ENCODE measurements at regions not wholly inside any gene's neighbourhood (a gene's known extent, or its start where the extent isn't known, plus 50 kb on each side); places are given as distances from the start of the nearest gene placed in this dataset.

- Histone ChIP-seq H3K9me3 (replicated peaks; ENCODE audit: control insufficient read depth, insufficient read depth, low read length) (no peaks in the 10 kb centered on the region), H3K9me1 (replicated peaks; ENCODE audit: control insufficient read depth, extremely low read depth, insufficient read depth, low read length) (no peaks in the 10 kb centered on the region), H3K36me3 (ENCODE audit: control insufficient read depth in 2 of 2, extremely low read depth in 1 of 2, insufficient read depth in 2 of 2, low read length in 2 of 2) (no peaks in the 10 kb centered on the region), H3K4me3 (replicated peaks in 1 of 3; ENCODE audit: insufficient read depth in 1 of 3, low read depth in 1 of 3, low read length in 3 of 3) (no peak overlapping the region), H3K27ac (ENCODE audit: insufficient read depth, low read depth, low read length) (no peak overlapping the region), H3K79me2 (ENCODE audit: control insufficient read depth, insufficient read depth, low read length) (no peaks in the 10 kb centered on the region), H2AFZ (ENCODE audit: low read depth, low read length) (no peak overlapping the region), H4K20me1 (replicated peaks; ENCODE audit: control insufficient read depth, extremely low read depth, insufficient read depth, low read length) (no peaks in the 10 kb centered on the region), H3K9ac (replicated peaks; ENCODE audit: extremely low read depth, insufficient read depth, low read length) (no peak overlapping the region), H3K4me2 (ENCODE audit: insufficient read depth, low read length) (no peak overlapping the region), H3K4me1 (ENCODE audit: control insufficient read depth, extremely low read depth, insufficient read depth, low read length) (peaks cover 5% of the 10 kb centered on the region), H3K27me3 (ENCODE audit: control insufficient read depth in 2 of 2, insufficient read depth in 2 of 2, low read length in 2 of 2) (peaks cover 73 to 97% of the 10 kb centered on the region in 2 experiments)
- POLR2A ChIA-PET = no interaction called here
- BruUV-seq (replicated peaks) = no TSS peak
- no peak for DNase-seq (ENCODE audit: low read depth, low spot score)
- CTCF ChIA-PET = interaction anchor here (0.6 to 1.7 kb wide), 7 partner anchors 14 to 222 kb away, joined by 3 to 8 read pairs (median 3); partner anchors contain the start of gene FOXD1
- dilution Hi-C loops (cut with MboI; ENCODE audit: extremely low pct_ligation_motif_present, low sequenced_read_pairs) (no loop called here), intact Hi-C loops (cut with micrococcal nuclease) (loop anchor here (5.0 kb wide), 1 partner anchor 65 kb away; no protein-coding TSS in a partner anchor)
- no peak for FAIRE-seq
- TF ChIP-seq EZH2 (IDR thresholded peaks at IDR 0.05; ENCODE audit: borderline replicate concordance, low read depth, low read length, severe bottlenecking) = peak; percentile 71
- no peak for TF ChIP-seq GATA2 (IDR thresholded peaks at IDR 0.05; ENCODE audit: insufficient read depth, insufficient read length, low read depth, low read length)
Observed at GRCh38 chr5:73232266-73233041, 59.5 kb downstream of the TMEM174 start.

GRCh38 chr5:73231246-73231778, 58.3 kb downstream of the TMEM174 start:
- TF ChIP-seq POLR2A (IDR thresholded peaks at IDR 0.05; ENCODE audit: low read depth, low read length) (no peak), EZH2 (IDR thresholded peaks at IDR 0.05; ENCODE audit: borderline replicate concordance, low read depth, low read length, severe bottlenecking) (no peak), MAX (IDR thresholded peaks at IDR 0.05; ENCODE audit: insufficient read depth, insufficient read length) (no peak), GATA2 (IDR thresholded peaks at IDR 0.05; ENCODE audit: insufficient read depth, insufficient read length, low read depth, low read length) (no peak), CTCF (IDR thresholded peaks at IDR 0.05; ENCODE audit: extremely low read depth in 1 of 2, insufficient read depth in 1 of 2, low read depth in 1 of 2, low read length in 2 of 2) (no peak), POLR2AphosphoS5 (IDR thresholded peaks at IDR 0.05; ENCODE audit: insufficient read depth, low read depth, low read length) (no peak), FOS (IDR thresholded peaks at IDR 0.05; ENCODE audit: borderline replicate concordance, insufficient read depth, low read length) (no peak), JUN (IDR thresholded peaks at IDR 0.05; ENCODE audit: borderline replicate concordance, insufficient read depth, insufficient read length, low read depth) (no peak), MYC (IDR thresholded peaks at IDR 0.05; ENCODE audit: low read depth, low read length) (no peak)
- dilution Hi-C loops (cut with MboI; ENCODE audit: extremely low pct_ligation_motif_present, low sequenced_read_pairs) (no loop called here), intact Hi-C loops (cut with micrococcal nuclease) (loop anchor here (5.0 kb wide), 1 partner anchor 66 kb away; no protein-coding TSS in a partner anchor)

More at GRCh38 chr5:73231246-73231778, 58.3 kb downstream of the TMEM174 start:
- DNase-seq (ENCODE audit: low read depth, low spot score) = peak; percentile 9
- Histone ChIP-seq H3K4me1 (ENCODE audit: control insufficient read depth, extremely low read depth, insufficient read depth, low read length) (peaks cover 5% of the 10 kb centered on the region), H3K27me3 (ENCODE audit: control insufficient read depth in 2 of 2, insufficient read depth in 2 of 2, low read length in 2 of 2) (peaks cover 74 to 98% of the 10 kb centered on the region in 2 experiments), H3K9me3 (replicated peaks; ENCODE audit: control insufficient read depth, insufficient read depth, low read length) (no peaks in the 10 kb centered on the region), H3K36me3 (ENCODE audit: control insufficient read depth in 2 of 2, extremely low read depth in 1 of 2, insufficient read depth in 2 of 2, low read length in 2 of 2) (no peaks in the 10 kb centered on the region), H3K79me2 (ENCODE audit: control insufficient read depth, insufficient read depth, low read length) (no peaks in the 10 kb centered on the region), H4K20me1 (replicated peaks; ENCODE audit: control insufficient read depth, extremely low read depth, insufficient read depth, low read length) (no peaks in the 10 kb centered on the region), H3K27ac (ENCODE audit: insufficient read depth, low read depth, low read length) (no peak overlapping the region), H3K9me1 (replicated peaks; ENCODE audit: control insufficient read depth, extremely low read depth, insufficient read depth, low read length) (no peaks in the 10 kb centered on the region), H3K4me2 (ENCODE audit: insufficient read depth, low read length) (no peak overlapping the region), H2AFZ (ENCODE audit: low read depth, low read length) (no peak overlapping the region), H3K9ac (replicated peaks; ENCODE audit: extremely low read depth, insufficient read depth, low read length) (no peak overlapping the region), H3K4me3 (replicated peaks in 1 of 3; ENCODE audit: insufficient read depth in 1 of 3, low read depth in 1 of 3, low read length in 3 of 3) (no peak overlapping the region)
- ChIA-PET CTCF (interaction anchor here (0.9 to 1.7 kb wide), 3 partner anchors 13 to 220 kb away, joined by 3 to 8 read pairs (median 5); no protein-coding TSS in a partner anchor), POLR2A (no interaction called here)
- no TSS peak for BruUV-seq (replicated peaks)
- no peak for FAIRE-seq
